HG03520 (cell line): ENCODE measurements at regions not wholly inside any gene's neighbourhood (a gene's known extent, or its start where the extent isn't known, plus 50 kb on each side); places are given as distances from the start of the nearest gene placed in this dataset.
"Not testable (repeated sequence)": the region's sequence is repeated elsewhere in the genome, so short reads cannot be mapped to it uniquely, and the experiment has no call there.

Source experiments
- ATAC-seq: cut with Tn5 transposase; IDR thresholded peaks from one replicate; pipeline ENCODE4 v1.9.1; 2021; ENCODE audit warnings: mild to moderate bottlenecking, moderate library complexity; ENCODE audit not compliant: unreplicated experiment

DNA sequence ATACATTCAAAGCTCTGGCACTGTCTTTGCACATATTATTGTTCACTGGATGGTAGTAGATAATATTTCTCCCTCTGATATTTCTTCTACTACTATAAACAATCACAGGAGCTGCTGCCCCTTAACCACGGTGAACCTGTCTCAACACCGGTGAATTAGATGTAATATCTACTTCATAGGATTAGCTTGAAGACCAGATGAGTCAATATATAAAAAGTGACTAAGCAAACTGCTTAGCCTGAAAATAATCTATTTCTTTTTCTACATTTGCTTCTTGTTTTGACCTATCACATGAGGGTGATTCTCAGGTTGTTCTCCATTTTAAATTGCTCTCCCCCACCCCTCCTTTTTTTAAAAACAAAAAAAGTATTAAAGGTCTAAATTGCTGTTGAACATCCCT, 645.5 kb downstream of the ANKRD50 start:
- no peak for ATAC-seq

DNA sequence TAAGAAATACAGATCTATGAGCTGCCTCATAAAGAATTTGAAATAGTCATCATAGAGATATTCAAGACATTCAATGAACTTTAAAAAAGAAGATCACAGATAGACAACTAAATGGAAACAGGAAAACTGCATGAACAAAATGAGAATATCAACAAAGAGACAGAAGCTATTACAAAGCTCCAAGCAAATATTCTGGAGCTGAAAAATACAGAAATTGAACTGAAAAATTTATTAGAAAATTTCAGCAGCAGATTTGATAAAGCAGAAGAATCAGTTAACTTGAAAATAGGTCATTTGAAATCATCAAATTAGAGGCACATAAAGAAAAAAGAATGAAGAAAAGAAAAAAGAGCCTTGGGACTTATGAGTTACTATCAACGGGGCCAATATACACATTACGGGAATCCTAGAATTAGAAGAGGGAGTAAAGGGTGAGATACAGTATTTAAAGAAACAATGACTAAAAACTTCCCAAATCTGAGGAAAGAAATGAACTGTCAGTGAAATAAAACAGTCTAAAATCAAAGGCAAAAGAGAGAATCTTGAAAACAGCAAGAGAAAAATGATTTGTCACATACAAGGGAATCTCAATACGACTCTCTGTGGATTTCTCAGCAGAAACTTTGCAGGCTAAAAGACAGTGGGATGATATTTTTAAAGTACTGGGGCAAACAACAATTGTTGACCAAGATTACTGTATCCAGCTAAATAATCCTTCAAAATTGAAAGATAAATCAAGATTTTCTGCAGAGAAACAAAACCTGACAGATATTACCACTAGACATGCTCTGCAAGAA, 641.6 kb downstream of the ANKRD50 start:
- no peak for ATAC-seq

- ATAC-seq = not testable (repeated sequence)
Observed at GRCh38 chr4:124075276-124075675, 637.3 kb downstream of the ANKRD50 start.

GRCh38 chr4:124079174-124079780, 633.3 kb downstream of the ANKRD50 start:
- no peak for ATAC-seq

DNA sequence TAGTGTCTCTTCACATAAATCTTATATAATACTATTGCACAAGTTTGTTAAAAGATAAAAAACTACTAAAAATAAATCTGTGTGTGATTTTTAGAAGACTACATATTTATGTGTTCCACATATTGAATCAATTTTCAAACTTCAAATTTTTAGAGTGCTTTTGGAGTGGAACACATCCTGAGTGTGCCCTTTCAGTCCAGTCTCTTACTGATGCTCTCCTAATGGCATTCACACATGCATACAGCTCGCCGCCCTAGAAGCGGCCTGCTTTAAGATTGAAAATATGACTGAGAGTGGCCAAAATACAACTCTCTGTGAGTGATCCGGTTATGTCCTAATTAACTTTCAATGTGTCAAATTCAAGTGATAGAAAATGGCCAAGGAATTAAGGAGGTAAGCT, 628.8 kb downstream of the ANKRD50 start:
- no peak for ATAC-seq

DNA sequence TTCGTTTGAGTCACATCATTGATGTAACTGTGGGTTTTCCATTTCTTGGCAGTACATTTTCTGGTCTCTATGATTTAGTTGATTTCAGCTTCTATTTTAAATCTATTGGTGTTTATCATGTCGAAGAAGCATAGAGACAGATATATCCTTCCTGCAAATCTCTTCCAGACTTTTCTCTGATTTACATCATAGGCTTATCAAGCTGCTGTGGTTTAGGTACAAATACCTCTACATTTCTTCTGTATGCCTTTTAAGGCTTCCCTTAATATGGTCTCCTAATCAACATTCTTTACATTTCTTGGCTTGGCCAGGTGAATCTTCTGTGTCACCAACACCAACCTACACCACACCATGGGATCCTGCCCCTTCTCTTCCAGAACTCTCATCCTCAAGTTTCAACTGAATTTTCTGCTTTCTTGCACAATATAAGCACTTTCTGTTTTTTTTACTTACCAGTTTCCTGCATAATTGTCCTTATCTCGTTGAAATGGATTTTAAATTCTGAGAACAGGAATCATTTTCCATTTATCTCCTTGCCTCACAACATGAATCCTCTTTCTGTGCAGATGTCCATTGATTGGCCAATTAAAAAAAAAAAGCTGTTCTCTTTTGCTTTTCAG, 626.9 kb downstream of the ANKRD50 start:
- ATAC-seq = no peak

DNA sequence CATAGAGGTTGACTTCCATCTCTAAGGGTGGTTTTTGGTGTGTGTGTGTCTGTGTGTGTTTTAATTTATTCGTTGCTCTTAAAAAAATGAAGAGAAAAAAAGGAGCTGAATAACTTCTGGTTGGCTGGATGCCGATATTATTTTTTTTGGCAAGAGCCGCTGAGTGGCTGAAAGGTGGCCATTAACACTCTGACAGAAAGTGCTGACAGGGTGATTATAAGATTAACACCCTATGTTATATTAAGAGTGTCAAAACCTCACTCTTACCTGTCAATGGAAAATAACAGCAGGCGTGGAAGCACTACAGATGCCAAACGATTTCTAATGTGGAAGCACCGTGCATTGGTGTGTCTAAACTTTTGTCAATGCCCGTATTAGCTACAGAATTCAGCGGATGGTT, 622.5 kb downstream of the ANKRD50 start:
- no peak for ATAC-seq

DNA sequence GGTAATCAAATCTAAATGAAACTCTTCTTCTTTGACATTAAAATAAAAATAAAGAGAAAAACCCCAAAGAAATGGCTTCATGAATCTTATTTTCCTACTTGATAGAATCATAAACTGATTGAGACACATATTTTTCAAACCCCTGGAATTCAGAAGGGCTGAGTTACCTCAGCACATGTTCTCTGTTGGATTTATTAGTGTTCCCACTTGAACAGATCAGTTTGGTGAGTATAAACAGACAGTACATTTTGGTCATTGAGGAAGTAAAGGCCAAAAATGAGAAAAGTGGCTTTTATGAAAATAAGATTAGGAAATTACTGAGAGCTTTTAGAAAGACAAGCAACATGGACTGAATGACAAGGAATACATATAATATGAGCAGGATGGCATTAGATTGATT, 620.4 kb downstream of the ANKRD50 start:
- ATAC-seq = no peak

DNA sequence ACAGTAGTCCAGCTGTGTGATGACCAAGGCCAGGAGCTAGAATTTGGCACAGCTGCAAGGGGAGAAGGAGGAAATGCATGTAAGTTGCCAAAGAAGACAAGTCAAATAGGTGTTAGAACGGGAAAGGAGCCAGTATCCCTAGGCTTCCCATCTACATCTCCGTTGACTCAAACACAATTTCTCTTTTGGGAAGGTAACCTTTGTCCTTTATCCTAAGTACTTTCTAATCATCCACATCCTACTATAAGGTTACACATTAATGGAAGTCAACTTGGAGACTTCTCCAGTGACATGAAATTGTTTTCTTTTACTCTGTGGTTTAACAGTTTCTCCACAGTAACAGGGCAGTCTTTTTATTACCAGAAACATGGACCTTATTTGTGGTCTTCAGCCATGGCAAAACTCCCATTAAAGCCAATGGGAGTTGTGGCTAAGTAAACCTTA, 620.0 kb downstream of the ANKRD50 start:
- no peak for ATAC-seq

DNA sequence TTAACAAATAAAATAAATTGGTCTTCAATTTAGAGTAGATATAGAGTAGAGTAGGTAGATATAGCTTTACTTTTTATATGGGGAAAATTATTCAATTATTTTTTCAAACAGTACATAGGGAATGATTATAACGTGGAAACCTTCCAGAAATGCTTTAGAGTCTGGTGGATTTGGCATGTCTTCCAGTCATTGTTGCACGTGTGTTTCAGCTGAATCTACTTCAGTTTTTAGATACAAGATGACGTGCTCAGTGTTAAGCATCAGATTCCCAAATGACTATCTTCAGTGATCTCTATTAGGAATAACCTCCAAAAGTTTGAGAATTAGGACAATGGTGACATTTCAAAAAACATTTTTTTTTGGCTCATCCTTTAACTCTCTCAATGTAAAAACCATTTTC, 616.9 kb downstream of the ANKRD50 start:
- ATAC-seq = no peak

DNA sequence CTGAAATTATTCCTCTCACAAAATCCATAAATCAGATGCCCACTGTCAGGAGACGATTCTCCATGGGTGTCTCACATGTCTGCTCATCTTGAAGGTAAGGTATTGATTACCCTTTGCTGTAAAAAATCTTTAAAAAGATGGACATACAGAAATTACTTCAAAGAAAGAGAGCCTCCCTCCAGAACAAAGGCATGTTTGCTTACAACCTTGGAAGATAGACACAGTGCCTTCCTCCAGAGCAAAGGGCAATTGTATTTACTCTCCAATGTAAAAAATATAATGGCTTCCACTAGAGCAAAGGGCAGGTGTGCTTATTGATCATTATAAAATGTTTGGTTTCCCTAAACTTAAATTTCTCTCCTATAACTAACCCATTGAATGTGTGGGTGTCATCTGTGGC, 616.2 kb downstream of the ANKRD50 start:
- no peak for ATAC-seq

GRCh38 chr4:124097447-124097846, 615.1 kb downstream of the ANKRD50 start:
- no peak for ATAC-seq

- no peak for ATAC-seq
Observed at GRCh38 chr4:124104101-124104500, 608.4 kb downstream of the ANKRD50 start.

DNA sequence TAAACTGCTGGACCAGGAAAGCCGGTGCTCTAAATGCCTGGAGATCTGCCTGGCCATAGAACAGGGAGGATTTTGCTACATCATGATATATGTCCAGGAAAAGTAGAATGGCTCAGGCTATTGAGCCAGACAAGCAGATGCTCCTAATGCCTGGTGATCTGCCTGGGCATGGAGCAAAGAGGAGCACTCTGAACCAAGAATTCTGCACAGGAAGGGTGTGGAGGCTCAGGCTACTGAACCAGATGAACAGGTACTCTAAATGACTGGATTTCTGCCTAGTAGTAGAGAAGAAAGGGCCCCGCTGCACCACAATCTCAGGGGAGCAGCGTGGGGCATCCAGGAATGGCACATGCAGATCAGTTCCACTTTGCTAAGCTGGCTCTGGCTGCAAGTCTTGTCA, 607.9 kb downstream of the ANKRD50 start:
- ATAC-seq = no peak

GRCh38 chr4:124105212-124105611, 607.3 kb downstream of the ANKRD50 start:
- no peak for ATAC-seq

DNA sequence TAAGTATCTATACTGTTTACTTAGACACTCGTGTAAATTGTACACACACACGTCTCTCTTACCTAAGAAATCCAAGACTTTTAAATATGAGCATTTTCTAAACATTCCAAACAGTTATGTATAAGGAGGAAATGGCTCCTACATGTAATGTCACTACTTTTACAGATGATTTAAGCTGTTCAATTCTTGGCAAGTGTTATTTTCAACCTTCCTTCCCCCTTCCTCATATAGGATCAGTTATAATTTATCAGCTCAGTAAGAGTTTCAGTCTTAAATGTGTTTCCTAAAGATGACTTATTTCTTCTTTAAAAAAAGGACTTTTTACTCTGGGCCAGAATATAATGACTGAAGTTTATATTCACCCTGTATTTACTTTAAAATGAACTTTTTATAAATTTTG, 601.1 kb downstream of the ANKRD50 start:
- ATAC-seq = no peak

DNA sequence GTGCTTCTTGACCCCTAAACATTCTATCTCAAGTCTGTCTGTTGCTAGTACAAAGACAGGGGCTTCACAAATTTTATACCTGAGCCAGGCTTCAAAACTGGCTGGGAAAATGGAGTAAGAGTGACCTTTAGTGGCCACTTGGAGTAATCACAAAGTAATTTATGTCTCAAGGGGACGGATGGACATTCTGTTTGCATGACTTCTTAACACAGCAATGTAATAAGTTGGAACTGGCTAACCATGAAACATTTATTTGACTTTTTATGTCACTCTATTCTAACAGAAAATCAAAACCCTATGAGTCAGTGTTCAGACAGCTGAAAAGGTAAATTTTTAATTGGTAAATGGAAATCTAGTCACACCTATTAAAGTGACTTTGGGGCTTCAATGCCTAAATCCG, 600.6 kb downstream of the ANKRD50 start:
- ATAC-seq = no peak

- ATAC-seq = no peak
Observed at GRCh38 chr4:124118061-124118460, 594.5 kb downstream of the ANKRD50 start.

GRCh38 chr4:124121461-124121971, 591.0 kb downstream of the ANKRD50 start:
- no peak for ATAC-seq

DNA sequence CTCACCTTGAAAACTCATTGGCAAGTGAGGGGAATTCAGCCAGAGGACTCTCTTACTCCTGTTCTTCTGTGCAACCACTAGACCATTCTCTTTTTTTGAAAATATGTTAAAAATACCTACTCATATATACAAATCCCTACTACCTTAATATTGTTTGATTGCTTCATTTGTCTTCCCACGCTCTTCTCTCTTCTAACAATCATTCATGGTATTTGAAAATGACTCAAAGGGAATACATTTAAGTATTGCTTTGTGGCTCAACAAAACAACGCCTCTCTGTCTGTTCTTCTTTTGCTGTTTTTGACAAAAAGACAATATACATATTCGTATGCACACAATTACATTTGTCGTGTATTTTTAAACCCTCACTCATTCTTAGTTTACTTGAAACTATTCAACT, 589.4 kb downstream of the ANKRD50 start:
- ATAC-seq = no peak

GRCh38 chr4:124123721-124124120, 588.8 kb downstream of the ANKRD50 start:
- no peak for ATAC-seq

- ATAC-seq = not testable (repeated sequence)
Observed at GRCh38 chr4:124131324-124131723, 581.2 kb downstream of the ANKRD50 start.
